Stimulated activated CD4-positive, alpha-beta T cell treated with anti-CD3 and anti-CD28 coated beads, TNF-alpha, amount 100 ng/mL, for 1 hour (primary cell): ENCODE measurements at regions not wholly inside any gene's neighbourhood (a gene's known extent, or its start where the extent isn't known, plus 50 kb on each side); places are given as distances from the start of the nearest gene placed in this dataset.

Source experiments
- DNase-seq, 3 donors: peaks; one replicate each; pipeline ENCODE4 v3.0.0-alpha.2; 2020; ENCODE audit warnings: low read depth in 3 of 3, low spot score in 1 of 3

DNA sequence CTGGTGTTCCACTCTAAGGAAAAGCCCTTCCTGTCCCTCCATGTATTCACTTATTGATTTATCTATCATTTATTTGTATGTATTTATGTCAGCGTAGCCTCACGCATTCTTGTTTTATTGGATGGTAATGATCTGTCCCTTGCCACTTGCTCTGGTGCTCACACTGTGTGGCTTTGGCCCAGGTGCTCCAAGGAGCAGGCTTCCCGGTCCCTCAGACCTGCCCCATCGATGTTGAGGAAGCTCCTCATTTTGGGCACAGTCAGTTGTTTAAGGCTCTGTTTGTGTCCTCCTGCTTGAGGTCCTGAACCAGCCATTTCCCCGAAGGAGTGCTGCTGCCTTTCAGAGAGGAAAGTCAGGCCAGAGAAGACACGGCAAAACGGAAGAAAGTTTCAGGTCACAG, 1485.4 kb downstream of the TBC1D22A start:
- DNase-seq = no peak

DNA sequence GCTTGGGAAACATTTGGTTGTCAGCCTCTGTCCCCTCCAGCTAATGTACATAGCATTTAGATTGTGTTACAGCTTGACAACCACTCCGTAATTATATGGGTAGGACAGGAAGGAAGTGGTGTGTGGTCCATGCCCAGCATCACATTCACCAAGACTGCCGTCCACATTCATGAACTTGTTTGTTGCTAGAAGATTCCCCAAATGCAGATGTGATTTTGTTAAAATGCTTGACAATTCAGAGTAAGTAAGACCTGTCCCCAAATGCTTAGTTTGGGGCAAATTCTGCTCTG, 1482.7 kb downstream of the TBC1D22A start:
- no peak for DNase-seq

- DNase-seq = no peak
Observed at GRCh38 chr22:48244388-48245195, 1482.1 kb downstream of the TBC1D22A start.

DNA sequence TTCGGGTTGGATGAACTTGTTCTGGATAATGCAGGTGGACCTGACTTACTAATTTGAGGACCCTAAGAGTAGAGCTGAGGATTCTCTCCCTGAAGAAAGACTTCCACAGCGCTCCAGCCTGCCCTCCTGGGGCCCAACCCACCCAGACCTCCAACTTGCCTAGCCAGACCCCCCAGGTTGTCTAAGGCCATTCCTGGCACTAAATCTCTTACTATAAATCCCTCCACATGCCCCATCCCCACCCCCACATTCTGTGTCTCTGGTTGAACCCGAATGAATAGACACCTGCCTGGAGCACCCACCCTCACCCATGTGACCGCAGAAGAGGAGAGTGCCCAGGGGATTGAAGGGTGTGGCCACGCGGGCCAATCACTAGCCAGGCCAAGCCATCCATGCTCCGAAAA, 1480.0 kb downstream of the TBC1D22A start:
- DNase-seq = no peak

- DNase-seq = no peak
Observed at GRCh38 chr22:48241658-48242057, 1479.2 kb downstream of the TBC1D22A start.

DNA sequence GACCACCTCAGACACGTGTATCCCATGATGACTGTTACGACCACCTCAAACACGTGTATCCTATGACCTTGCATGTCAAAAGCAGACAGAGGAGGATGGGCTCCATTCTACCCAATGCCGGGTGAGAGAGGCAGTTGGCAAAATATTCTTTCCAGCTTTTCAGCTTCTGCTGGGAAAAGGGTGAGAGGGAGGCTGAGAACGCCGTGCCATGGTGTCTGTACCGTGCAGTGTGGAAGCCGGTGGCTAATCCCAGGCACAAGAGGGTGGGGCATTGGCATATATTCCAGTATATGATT, 1478.4 kb downstream of the TBC1D22A start:
- no peak for DNase-seq

- DNase-seq = no peak
Observed at GRCh38 chr22:48240148-48240934, 1477.9 kb downstream of the TBC1D22A start.

DNA sequence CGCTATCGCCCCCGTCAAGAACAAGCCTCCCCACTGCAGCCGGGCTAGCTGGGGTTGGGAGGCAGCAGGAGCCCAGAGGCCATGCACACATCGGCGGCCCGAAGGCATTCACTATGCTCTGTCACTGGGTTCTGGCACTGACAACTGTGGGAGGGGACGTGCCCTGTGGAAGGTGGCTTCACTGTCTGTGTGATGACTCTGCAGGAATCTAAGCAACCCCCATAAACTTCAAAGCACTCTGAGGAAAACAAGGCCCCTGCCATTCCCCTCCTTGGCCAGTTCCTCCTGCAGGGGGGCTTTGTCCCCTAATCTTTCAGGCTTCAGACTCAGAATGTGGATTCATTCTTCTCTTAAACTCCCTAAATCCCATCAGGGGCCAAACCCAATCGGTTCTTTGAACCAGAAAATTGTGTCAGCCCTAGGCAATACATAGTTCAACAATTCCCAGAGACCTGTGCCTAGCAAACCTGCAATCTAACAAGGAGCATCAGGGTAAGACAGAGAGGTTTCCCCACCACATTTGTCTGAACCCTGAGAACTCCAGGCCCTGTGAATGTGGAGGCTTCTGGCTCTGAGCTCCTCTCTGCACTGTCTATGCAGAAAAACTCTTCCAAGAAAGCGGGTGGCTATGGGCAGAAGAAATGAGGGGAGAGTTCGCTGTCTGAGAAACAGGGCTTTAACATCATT, 1477.2 kb downstream of the TBC1D22A start:
- DNase-seq = no peak

- DNase-seq = no peak
Observed at GRCh38 chr22:48238966-48239365, 1476.5 kb downstream of the TBC1D22A start.

DNA sequence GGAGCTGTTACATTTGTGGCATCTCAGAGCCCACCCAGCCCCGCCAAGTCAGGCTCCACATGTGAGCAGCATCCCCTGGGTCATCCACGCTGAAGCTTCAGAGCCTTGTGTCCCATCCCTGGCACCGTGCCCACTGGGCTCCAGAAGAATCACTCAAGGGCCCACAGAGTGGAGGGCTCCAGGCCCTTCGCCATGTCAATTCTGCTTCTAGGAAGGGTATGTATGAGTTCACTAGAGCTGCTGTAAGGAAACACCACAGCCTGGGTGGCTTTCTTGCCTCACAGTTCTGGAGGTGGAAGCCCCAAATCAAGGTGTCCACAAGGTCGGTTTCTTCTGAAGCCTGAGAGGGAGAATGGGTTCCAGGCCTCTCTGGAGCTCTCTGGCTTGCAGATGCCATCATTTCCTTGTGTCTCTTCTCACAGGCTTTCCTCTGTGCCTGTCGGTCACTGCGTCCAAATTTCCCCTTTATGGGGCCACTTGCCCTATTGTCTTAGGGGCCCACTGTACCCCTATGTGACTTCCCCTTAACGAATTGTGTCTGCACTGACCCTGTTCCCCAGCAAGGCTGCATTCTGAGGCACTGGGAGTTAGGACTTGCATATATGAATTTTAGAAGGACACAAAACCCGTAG, 1476.0 kb downstream of the TBC1D22A start:
- no peak for DNase-seq

DNA sequence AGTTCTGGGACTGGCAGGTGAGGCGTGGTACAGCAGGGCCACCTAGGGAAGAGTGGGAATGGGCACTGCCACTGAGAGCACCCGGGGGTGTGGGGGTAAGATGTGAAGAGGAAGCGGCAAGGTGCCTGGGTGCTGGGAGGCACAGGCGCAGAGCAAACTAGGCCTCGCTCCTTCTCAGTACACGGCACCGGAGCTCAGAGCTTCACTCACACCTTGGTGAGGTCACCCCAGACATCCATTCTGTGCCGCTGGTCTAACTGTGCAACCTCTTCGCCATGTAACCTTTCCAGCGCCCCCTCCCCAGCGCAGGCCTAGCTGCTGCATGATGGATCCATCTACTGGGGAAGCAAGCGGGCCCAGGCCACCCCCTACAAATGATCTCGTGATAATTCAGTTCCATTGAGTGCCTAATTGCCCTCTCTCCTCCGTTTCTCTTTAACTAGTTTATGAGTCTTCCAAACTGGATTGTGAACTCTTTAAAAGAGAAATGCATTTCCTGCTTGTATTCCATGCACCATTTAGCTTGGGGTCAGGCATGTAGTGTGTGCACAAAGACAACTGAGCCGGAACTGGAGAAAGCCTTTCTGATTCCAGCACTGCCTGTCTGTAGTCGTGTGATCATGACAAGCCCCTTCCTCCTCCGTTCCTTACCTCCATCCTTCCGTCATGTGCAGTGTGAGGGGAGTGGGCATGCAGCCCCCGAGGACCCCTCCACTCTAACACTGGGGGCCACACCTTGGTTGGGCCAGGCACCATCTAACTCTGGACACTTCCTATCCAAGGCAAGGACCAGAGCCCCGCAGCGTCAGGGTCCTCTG, 1475.2 kb downstream of the TBC1D22A start:
- DNase-seq = no peak

DNA sequence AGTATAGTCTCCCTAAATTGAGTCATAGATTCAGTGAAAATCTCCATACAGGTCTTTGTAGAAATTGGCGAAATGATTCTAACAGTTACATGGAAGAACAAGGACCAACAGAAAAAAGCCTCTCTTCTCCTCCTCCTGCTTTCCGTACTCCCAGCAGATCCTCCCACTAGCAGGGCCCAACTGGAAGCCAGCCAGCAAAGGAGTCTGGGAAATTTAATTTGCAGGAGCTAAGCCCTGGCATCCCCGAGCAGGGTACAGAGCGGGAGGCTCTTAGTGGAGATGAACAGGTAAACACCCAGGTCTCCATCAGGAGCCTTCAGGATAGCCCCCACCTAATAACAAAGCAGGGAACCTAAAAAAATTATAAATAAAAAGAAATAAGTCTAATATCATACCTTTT, 1473.8 kb downstream of the TBC1D22A start:
- DNase-seq = no peak

- no peak for DNase-seq
Observed at GRCh38 chr22:48235744-48236143, 1473.3 kb downstream of the TBC1D22A start.

- no peak for DNase-seq
Observed at GRCh38 chr22:48234011-48234410, 1471.6 kb downstream of the TBC1D22A start.

- no peak for DNase-seq
Observed at GRCh38 chr22:48233586-48233985, 1471.1 kb downstream of the TBC1D22A start.

- DNase-seq = no peak
Observed at GRCh38 chr22:48228468-48228867, 1466.0 kb downstream of the TBC1D22A start.

DNA sequence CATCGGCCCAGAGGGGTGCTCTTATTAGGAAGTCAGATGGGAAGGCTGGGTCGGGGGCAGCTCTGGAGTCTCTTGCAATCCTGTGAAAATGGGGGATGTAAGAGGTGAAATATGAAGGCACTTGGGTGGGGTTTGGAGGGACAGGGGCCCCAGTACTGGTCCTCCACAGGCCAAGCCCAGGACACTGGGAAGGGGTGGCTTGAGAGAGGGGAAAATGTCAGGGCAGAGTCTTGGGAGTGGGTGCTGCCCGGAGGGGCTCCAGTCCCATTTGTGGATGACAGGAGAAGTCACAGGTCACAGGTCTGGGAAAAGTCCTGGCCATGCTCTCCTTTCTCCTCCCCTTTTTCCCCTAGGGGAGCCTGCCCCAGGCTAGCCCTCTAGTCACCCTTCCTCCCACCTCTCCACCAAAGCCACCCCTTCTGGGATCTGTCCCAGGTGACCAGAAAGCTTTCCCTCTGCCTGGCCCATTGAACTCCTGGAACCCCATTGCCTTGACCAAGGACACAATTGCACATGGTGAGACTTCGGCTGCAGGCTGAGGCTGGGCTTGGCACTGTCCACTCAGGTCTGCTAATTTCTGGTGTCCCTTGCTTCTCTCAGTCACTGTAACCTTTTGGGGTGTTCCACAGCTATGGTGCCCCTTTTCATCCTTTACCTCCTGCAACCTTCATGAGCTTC, 1465.0 kb downstream of the TBC1D22A start:
- DNase-seq = no peak

GRCh38 chr22:48226026-48227013, 1463.9 kb downstream of the TBC1D22A start:
- DNase-seq = no peak

GRCh38 chr22:48224332-48224731, 1461.9 kb downstream of the TBC1D22A start:
- DNase-seq = no peak
